Panc1 (cell line): ENCODE measurements at regions not wholly inside any gene's neighbourhood (a gene's known extent, or its start where the extent isn't known, plus 50 kb on each side); places are given as distances from the start of the nearest gene placed in this dataset.

Experiments used
- POLR2AphosphoS5 ChIP-seq: IDR thresholded peaks from 2 replicates; pipeline ENCODE4 v1.6.1; 2012; ENCODE audit warnings: mild to moderate bottlenecking, low read depth, low read length, moderate library complexity
- SIN3A ChIP-seq: IDR thresholded peaks from 2 replicates; pipeline ENCODE4 v1.6.1; 2012; ENCODE audit warnings: low read depth, mild to moderate bottlenecking, low read length, moderate library complexity, borderline replicate concordance; ENCODE audit not compliant: insufficient read depth
- TCF7L2 ChIP-seq: IDR thresholded peaks from 2 replicates; pipeline ENCODE4 v1.6.1; 2011; ENCODE audit warnings: mild to moderate bottlenecking, low read depth, low read length, inconsistent platforms
- TF ChIP-seq, protein P1 (sequence below): fragments of 450-650 bp; IDR thresholded peaks from 2 replicates; pipeline ENCODE4 v1.5.1; 2017; ENCODE audit warnings: mild to moderate bottlenecking
- TF ChIP-seq, protein P2 (sequence below), 2 experiments: IDR thresholded peaks; 2 replicates each; pipeline ENCODE4 v1.6.1; 2011 to 2012; ENCODE audit warnings: low read depth in 2 of 2, control low read depth in 1 of 2, low read length in 1 of 2, mild to moderate bottlenecking in 1 of 2, moderate library complexity in 1 of 2; ENCODE audit not compliant: insufficient read depth in 1 of 2

DNA sequence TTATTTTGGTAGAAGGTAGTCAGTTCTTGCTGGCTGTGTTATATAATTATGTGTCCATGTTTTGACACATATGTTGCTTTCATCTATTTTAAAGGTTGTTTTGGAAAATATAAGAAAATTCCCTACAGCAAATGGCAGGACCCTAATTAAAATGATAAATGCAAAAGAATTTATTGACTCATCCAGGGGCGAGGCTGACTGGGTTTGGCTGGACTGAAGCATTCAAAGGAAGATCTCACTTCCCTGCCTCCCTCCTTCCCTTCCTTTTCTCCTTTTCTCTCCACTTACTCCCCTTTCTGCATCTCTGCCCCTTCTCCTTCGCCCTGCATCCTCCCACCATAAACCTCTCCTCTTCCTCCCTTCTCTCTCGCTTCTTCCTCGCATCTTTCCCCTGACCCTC lies 129.6 kb downstream of the SNAPC1 start:
- TF ChIP-seq, protein P1, sequence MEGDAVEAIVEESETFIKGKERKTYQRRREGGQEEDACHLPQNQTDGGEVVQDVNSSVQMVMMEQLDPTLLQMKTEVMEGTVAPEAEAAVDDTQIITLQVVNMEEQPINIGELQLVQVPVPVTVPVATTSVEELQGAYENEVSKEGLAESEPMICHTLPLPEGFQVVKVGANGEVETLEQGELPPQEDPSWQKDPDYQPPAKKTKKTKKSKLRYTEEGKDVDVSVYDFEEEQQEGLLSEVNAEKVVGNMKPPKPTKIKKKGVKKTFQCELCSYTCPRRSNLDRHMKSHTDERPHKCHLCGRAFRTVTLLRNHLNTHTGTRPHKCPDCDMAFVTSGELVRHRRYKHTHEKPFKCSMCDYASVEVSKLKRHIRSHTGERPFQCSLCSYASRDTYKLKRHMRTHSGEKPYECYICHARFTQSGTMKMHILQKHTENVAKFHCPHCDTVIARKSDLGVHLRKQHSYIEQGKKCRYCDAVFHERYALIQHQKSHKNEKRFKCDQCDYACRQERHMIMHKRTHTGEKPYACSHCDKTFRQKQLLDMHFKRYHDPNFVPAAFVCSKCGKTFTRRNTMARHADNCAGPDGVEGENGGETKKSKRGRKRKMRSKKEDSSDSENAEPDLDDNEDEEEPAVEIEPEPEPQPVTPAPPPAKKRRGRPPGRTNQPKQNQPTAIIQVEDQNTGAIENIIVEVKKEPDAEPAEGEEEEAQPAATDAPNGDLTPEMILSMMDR, result no peak
- TF ChIP-seq TCF7L2 (no peak), POLR2AphosphoS5 (no peak), SIN3A (no peak)
- TF ChIP-seq, protein P2, sequence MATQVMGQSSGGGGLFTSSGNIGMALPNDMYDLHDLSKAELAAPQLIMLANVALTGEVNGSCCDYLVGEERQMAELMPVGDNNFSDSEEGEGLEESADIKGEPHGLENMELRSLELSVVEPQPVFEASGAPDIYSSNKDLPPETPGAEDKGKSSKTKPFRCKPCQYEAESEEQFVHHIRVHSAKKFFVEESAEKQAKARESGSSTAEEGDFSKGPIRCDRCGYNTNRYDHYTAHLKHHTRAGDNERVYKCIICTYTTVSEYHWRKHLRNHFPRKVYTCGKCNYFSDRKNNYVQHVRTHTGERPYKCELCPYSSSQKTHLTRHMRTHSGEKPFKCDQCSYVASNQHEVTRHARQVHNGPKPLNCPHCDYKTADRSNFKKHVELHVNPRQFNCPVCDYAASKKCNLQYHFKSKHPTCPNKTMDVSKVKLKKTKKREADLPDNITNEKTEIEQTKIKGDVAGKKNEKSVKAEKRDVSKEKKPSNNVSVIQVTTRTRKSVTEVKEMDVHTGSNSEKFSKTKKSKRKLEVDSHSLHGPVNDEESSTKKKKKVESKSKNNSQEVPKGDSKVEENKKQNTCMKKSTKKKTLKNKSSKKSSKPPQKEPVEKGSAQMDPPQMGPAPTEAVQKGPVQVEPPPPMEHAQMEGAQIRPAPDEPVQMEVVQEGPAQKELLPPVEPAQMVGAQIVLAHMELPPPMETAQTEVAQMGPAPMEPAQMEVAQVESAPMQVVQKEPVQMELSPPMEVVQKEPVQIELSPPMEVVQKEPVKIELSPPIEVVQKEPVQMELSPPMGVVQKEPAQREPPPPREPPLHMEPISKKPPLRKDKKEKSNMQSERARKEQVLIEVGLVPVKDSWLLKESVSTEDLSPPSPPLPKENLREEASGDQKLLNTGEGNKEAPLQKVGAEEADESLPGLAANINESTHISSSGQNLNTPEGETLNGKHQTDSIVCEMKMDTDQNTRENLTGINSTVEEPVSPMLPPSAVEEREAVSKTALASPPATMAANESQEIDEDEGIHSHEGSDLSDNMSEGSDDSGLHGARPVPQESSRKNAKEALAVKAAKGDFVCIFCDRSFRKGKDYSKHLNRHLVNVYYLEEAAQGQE (IDR thresholded peaks at IDR 0.05; ENCODE audit: insufficient read depth in 1 of 2, low read depth in 2 of 2, low read length in 1 of 2), result no peak
